ENCODE measurements at regions not wholly inside any gene's neighbourhood (a gene's known extent, or its start where the extent isn't known, plus 50 kb on each side); places are given as distances from the start of the nearest gene placed in this dataset.

DNA sequence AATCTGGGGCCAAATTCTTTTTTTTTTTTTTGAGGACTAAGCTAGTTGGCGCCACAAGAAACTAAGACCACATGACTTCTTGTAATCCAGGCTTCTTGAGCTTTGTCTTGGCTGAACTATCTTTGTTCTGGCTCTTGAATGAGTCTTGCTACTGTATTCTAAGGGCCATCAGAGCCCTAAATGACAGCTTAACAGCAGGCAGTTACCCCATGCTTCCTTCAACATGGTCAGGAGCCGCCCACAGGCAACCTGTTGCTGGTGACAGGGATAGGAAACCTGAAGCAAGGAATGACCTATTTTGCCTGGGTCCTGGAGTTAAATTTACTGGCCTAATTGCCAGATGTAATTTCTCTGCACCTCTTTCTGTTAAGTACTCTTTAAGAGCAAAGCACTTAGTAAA lies 188.2 kb upstream of the PLXNA2 start:
- no peaks in the 10 kb centered on the region for H3K27me3 ChIP-seq (ENCODE audit: control insufficient read depth in 1 of 2, insufficient read depth in 2 of 2, low read length in 2 of 2)
- H3K4me3 ChIP-seq (ENCODE audit: low read length): no peak overlapping the region
- TF ChIP-seq, protein P1, sequence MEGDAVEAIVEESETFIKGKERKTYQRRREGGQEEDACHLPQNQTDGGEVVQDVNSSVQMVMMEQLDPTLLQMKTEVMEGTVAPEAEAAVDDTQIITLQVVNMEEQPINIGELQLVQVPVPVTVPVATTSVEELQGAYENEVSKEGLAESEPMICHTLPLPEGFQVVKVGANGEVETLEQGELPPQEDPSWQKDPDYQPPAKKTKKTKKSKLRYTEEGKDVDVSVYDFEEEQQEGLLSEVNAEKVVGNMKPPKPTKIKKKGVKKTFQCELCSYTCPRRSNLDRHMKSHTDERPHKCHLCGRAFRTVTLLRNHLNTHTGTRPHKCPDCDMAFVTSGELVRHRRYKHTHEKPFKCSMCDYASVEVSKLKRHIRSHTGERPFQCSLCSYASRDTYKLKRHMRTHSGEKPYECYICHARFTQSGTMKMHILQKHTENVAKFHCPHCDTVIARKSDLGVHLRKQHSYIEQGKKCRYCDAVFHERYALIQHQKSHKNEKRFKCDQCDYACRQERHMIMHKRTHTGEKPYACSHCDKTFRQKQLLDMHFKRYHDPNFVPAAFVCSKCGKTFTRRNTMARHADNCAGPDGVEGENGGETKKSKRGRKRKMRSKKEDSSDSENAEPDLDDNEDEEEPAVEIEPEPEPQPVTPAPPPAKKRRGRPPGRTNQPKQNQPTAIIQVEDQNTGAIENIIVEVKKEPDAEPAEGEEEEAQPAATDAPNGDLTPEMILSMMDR (IDR thresholded peaks at IDR 0.05): no peak
- no peaks in the 10 kb centered on the region for H3K9me3 ChIP-seq (ENCODE audit: control insufficient read depth in 1 of 2, insufficient read depth in 1 of 2, low read length in 2 of 2)
- ATAC-seq (ENCODE audit: poor library complexity) (no peak), DNase-seq (no peak)
- H3K27ac ChIP-seq (ENCODE audit: low read depth in 1 of 2, low read length in 2 of 2): no peak overlapping the region
- no peak overlapping the region for H3K27ac Mint-ChIP-seq
- H3K4me1 ChIP-seq (ENCODE audit: insufficient read depth, low read length): no peaks in the 10 kb centered on the region
- POLR2A ChIA-PET: no interaction called here
- no peaks in the 10 kb centered on the region for H3K9me3 Mint-ChIP-seq
- intact Hi-C loops (cut with DNase I, micrococcal nuclease): no loop called here
- H3K4me3 Mint-ChIP-seq: no peak overlapping the region
- CTCF ChIA-PET: no interaction called here
- no peaks in the 10 kb centered on the region for H3K36me3 ChIP-seq (ENCODE audit: insufficient read depth, low read length)
- H3K4me1 Mint-ChIP-seq (ENCODE audit: low read depth): no peaks in the 10 kb centered on the region
- H3K27me3 Mint-ChIP-seq: no peaks in the 10 kb centered on the region
- no peaks in the 10 kb centered on the region for H3K36me3 Mint-ChIP-seq (ENCODE audit: low read depth)

DNA sequence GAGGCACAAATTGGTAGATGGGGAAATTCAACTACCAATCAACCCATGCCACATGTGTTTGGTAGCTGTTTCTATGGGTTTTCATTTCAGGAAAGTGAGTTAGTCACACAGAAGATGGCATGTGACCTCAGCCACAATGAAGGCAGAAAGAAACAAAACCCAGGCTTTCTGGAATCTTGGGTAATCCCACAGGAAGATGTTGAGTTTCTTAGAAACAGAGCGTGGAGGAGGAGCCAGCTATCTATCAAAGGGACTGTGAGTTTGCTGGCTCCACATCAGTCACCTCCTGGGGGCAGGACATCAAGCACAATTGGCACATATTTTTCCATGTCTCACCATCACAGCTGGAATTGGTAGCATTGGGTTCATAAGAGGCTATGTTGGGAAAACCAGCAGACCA lies 188.9 kb upstream of the PLXNA2 start:
- Histone ChIP-seq H3K27me3 (ENCODE audit: control insufficient read depth in 1 of 2, insufficient read depth in 2 of 2, low read length in 2 of 2) (no peaks in the 10 kb centered on the region), H3K36me3 (ENCODE audit: insufficient read depth, low read length) (no peaks in the 10 kb centered on the region), H3K4me3 (ENCODE audit: low read length) (no peak overlapping the region), H3K9me3 (ENCODE audit: control insufficient read depth in 1 of 2, insufficient read depth in 1 of 2, low read length in 2 of 2) (no peaks in the 10 kb centered on the region), H3K4me1 (ENCODE audit: insufficient read depth, low read length) (no peaks in the 10 kb centered on the region), H3K27ac (ENCODE audit: low read depth in 1 of 2, low read length in 2 of 2) (no peak overlapping the region)
- Mint-ChIP-seq H3K36me3 (ENCODE audit: low read depth) (no peaks in the 10 kb centered on the region), H3K27me3 (no peaks in the 10 kb centered on the region), H3K9me3 (no peaks in the 10 kb centered on the region), H3K27ac (no peak overlapping the region), H3K4me3 (no peak overlapping the region), H3K4me1 (ENCODE audit: low read depth) (no peaks in the 10 kb centered on the region)
- ATAC-seq (ENCODE audit: poor library complexity) (no peak), DNase-seq (no peak)
- ChIA-PET POLR2A (no interaction called here), CTCF (no interaction called here)
- intact Hi-C loops (cut with DNase I, micrococcal nuclease): no loop called here
- TF ChIP-seq, protein P1 (IDR thresholded peaks at IDR 0.05): no peak

DNA sequence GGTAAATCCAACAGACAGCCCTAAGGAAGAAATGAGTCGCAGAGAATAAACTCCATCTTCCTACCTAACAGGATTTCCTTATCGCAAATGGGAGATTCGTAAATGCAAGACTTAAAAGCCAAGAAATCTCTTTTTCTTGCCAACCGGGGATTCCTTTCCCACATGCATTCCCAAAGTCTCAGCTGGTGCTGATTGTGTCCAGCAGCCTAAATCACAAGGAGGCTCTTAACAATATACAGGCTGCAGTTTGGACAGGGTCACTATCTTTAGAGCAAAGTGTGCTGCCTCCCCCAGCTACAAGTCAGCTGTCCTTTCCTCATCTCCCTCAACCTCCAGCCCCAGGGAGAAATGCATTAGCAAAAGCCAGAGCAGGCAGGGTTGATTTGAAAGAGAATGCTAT lies 189.8 kb upstream of the PLXNA2 start:
- ATAC-seq (ENCODE audit: poor library complexity): no peak
- Mint-ChIP-seq H3K4me3 (no peak overlapping the region), H3K27ac (no peak overlapping the region), H3K9me3 (no peaks in the 10 kb centered on the region), H3K36me3 (ENCODE audit: low read depth) (no peaks in the 10 kb centered on the region), H3K27me3 (no peaks in the 10 kb centered on the region), H3K4me1 (ENCODE audit: low read depth) (no peaks in the 10 kb centered on the region)
- POLR2A ChIA-PET: no interaction called here
- TF ChIP-seq, protein P1 (IDR thresholded peaks at IDR 0.05): no peak
- Histone ChIP-seq H3K36me3 (ENCODE audit: insufficient read depth, low read length) (no peaks in the 10 kb centered on the region), H3K4me1 (ENCODE audit: insufficient read depth, low read length) (no peaks in the 10 kb centered on the region), H3K27ac (ENCODE audit: low read depth in 1 of 2, low read length in 2 of 2) (no peak overlapping the region), H3K9me3 (ENCODE audit: control insufficient read depth in 1 of 2, insufficient read depth in 1 of 2, low read length in 2 of 2) (no peaks in the 10 kb centered on the region), H3K4me3 (ENCODE audit: low read length) (no peak overlapping the region), H3K27me3 (ENCODE audit: control insufficient read depth in 1 of 2, insufficient read depth in 2 of 2, low read length in 2 of 2) (no peaks in the 10 kb centered on the region)
- CTCF ChIA-PET: no interaction called here
- intact Hi-C loops (cut with DNase I, micrococcal nuclease): no loop called here
- no peak for DNase-seq
